HUDEP-2 (cell line): ENCODE measurements at regions not wholly inside any gene's neighbourhood (a gene's known extent, or its start where the extent isn't known, plus 50 kb on each side); places are given as distances from the start of the nearest gene placed in this dataset.
"Not testable (repeated sequence)": the region's sequence is repeated elsewhere in the genome, so short reads cannot be mapped to it uniquely, and the experiment has no call there.

ENCODE experiments used
- DNase-seq, 76 experiments: peaks; one replicate each; lab custom pipeline; 2025; ENCODE audit not compliant: unreplicated experiment in 76 of 76; lab: John Stamatoyannopoulos, UW

GRCh38 chr1:199549421-199549820 lies 478.1 kb upstream of the NR5A2 start:
- no peak for DNase-seq

- DNase-seq = no peak
These were observed 477.1 kb upstream of the NR5A2 start for GRCh38 chr1:199550199-199551065.

GRCh38 chr1:199551967-199552565 lies 475.4 kb upstream of the NR5A2 start:
- DNase-seq = peak in 27 of 76 experiments; percentile 1 to 40 (median 12)

GRCh38 chr1:199553104-199553503 lies 474.4 kb upstream of the NR5A2 start:
- DNase-seq = no peak

GRCh38 chr1:199561334-199561733 lies 466.2 kb upstream of the NR5A2 start:
- no peak for DNase-seq

GRCh38 chr1:199573047-199573446 lies 454.5 kb upstream of the NR5A2 start:
- DNase-seq = no peak

GRCh38 chr1:199574950-199575349 lies 452.6 kb upstream of the NR5A2 start:
- no peak for DNase-seq

GRCh38 chr1:199580300-199580699 lies 447.2 kb upstream of the NR5A2 start:
- no peak for DNase-seq

- DNase-seq = no peak
These were observed 442.1 kb upstream of the NR5A2 start for GRCh38 chr1:199585392-199585791.

- DNase-seq = no peak
These were observed 436.8 kb upstream of the NR5A2 start for GRCh38 chr1:199590708-199591107.

GRCh38 chr1:199591468-199591867 lies 436.0 kb upstream of the NR5A2 start:
- DNase-seq = no peak

- no peak for DNase-seq
These were observed 434.0 kb upstream of the NR5A2 start for GRCh38 chr1:199593475-199593874.

GRCh38 chr1:199596448-199596847 lies 431.1 kb upstream of the NR5A2 start:
- not testable (repeated sequence) for DNase-seq

- DNase-seq = no peak
These were observed 430.4 kb upstream of the NR5A2 start for GRCh38 chr1:199597152-199597551.

GRCh38 chr1:199608414-199608813 lies 419.1 kb upstream of the NR5A2 start:
- DNase-seq = no peak

GRCh38 chr1:199612976-199613774 lies 414.3 kb upstream of the NR5A2 start:
- no peak for DNase-seq

GRCh38 chr1:199616947-199617346 lies 410.6 kb upstream of the NR5A2 start:
- no peak for DNase-seq

GRCh38 chr1:199619223-199619622 lies 408.3 kb upstream of the NR5A2 start:
- no peak for DNase-seq

- DNase-seq = not testable (repeated sequence)
These were observed 401.3 kb upstream of the NR5A2 start for GRCh38 chr1:199626228-199626627.

- DNase-seq = no peak
These were observed 397.9 kb upstream of the NR5A2 start for GRCh38 chr1:199629624-199630023.

GRCh38 chr1:199639453-199639852 lies 388.1 kb upstream of the NR5A2 start:
- no peak for DNase-seq
